Stomach (tissue), 8 donors: ENCODE measurements at regions not wholly inside any gene's neighbourhood (a gene's known extent, or its start where the extent isn't known, plus 50 kb on each side); places are given as distances from the start of the nearest gene placed in this dataset.
"Not testable (repeated sequence)": the region's sequence is repeated elsewhere in the genome, so short reads cannot be mapped to it uniquely, and the experiment has no call there.

Source experiments
- DNase-seq, 2 donors: peaks; one replicate each; pipeline versions ENCODE4 v3.0.0 to v3.0.0-alpha.2; 2013 to 2019
- H3K27ac ChIP-seq, 5 donors: fragments of 200-600 bp in 4 of 5; sonication (generic) in 4 of 5; one replicate each; pipeline ENCODE4 v1.5.1; 2013 to 2019; ENCODE audit warnings: mild to moderate bottlenecking in 1 of 5, moderate library complexity in 1 of 5
- H3K27me3 ChIP-seq, 3 donors: fragments of 200-600 bp; sonication (generic); one replicate each; pipeline ENCODE4 v1.5.1; 2017 to 2019; ENCODE audit warnings: mixed run types in 1 of 3
- H3K36me3 ChIP-seq, 4 donors: fragments of 200-600 bp; sonication (generic); 1 replicate in 3 of 4; 2 replicates in 1 of 4; pipeline ENCODE4 v1.5.1; 2016 to 2019
- H3K4me1 ChIP-seq, 4 donors: fragments of 200-600 bp; sonication (generic); one replicate each; pipeline ENCODE4 v1.5.1; 2016 to 2019
- H3K4me3 ChIP-seq, 4 donors: fragments of 200-600 bp; sonication (generic) in 3 of 4; one replicate each; pipeline ENCODE4 v1.5.1; 2016 to 2019; ENCODE audit warnings: mild to moderate bottlenecking in 1 of 4
- H3K9me3 ChIP-seq, 4 donors: fragments of 200-600 bp; sonication (generic); one replicate each; pipeline ENCODE4 v1.5.1; 2016 to 2019
- EP300 ChIP-seq: sonication (generic); formaldehyde crosslinking; IDR thresholded peaks from one replicate; pipeline ENCODE4 v1.6.1; 2017; ENCODE audit warnings: antibody characterized with exemption
- POLR2A ChIP-seq, 4 donors: fragments of 450-650 bp; IDR thresholded peaks; one replicate each; pipeline ENCODE4 v1.6.1; 2016; ENCODE audit warnings: antibody characterized with exemption in 4 of 4, control low read depth in 2 of 4, mild to moderate bottlenecking in 1 of 4, moderate library complexity in 1 of 4
- POLR2AphosphoS5 ChIP-seq, 3 donors: sonication (generic); formaldehyde crosslinking; IDR thresholded peaks; one replicate each; pipeline ENCODE4 v1.6.1; 2016; ENCODE audit warnings: antibody characterized with exemption in 3 of 3
- WGBS, 5 donors: extraction: QIAGEN DNeasy Blood & Tissue Kit in 3 of 5; methylation state at CpG; one replicate each; pipeline versions ENCODE4 v1.1.5 to v1.1.7; 2013 to 2018; 5-methylcytosine and 5-hydroxymethylcytosine counted together
- intact Hi-C: fragments of 100-400 bp; cut with DNase I; formaldehyde crosslinking; loops from one replicate; pipeline ENCODE4 v1.15.1; 2023; ENCODE audit warnings: low total_unique reads
- TF ChIP-seq, protein P1 (sequence below), 7 experiments: fragments of 450-650 bp in 4 of 7; fragments of 200-600 bp in 3 of 7; sonication (generic) in 3 of 7; IDR thresholded peaks; one replicate each; pipeline ENCODE4 v1.5.1; 2016 to 2019; ENCODE audit warnings: antibody characterized with exemption in 7 of 7, control low read depth in 2 of 7, mild to moderate bottlenecking in 1 of 7
- donor health status: healthy with polysubstance abuse.
- donor health status: Bipolar disorder and iron deficiency.
- donor health status: healthy.

DNA sequence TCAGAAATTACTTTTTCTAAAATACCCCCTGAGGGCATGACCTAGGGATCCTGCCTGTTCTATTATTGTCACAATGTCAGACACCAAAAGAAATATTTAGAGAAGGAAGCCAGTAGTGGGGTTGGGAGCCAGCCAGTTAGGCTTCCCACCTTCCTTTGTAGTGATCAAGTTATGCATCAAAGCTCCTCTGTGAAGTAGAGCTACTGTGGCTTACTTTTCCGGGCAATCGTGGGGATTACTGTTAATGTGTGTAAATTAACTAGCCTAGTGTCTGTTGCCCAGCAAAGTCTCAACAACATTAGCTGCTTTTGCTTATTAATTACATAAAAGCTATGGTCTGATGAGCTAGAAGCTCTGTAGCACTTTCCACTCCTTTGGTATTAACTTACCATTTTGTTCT lies 109.0 kb upstream of the PCAT7 start:
- intact Hi-C loops, result no loop called here
- H3K36me3 ChIP-seq, result peaks cover 4 to 73% (median 69%) of the 10 kb centered on the region in 4 donors
- WGBS, 5 donors, result 40 to 66% (median 60%) methylated on average over 2 of the region's 2 CpGs

GRCh38 chr9:94449486-94449885 lies 105.4 kb upstream of the PCAT7 start:
- Histone ChIP-seq H3K27me3 (no peaks in the 10 kb centered on the region), H3K27ac (no peak overlapping the region), H3K9me3 (no peaks in the 10 kb centered on the region), H3K4me3 (no peak overlapping the region), H3K36me3 (peaks cover 14 to 84% (median 78%) of the 10 kb centered on the region in 4 donors), H3K4me1 (peaks cover 0 to 18% (median 12%) of the 10 kb centered on the region in 4 donors)
- intact Hi-C loops, result no loop called here
- 87 to 97% (median 94%) methylated on average over 2 of the region's 2 CpGs for whole genome bisulfite sequencing, 5 donors
- TF ChIP-seq POLR2A (IDR thresholded peaks at IDR 0.05) (no peak), EP300 (no peak), POLR2AphosphoS5 (IDR thresholded peaks at IDR 0.05) (no peak)
- TF ChIP-seq, protein P1, sequence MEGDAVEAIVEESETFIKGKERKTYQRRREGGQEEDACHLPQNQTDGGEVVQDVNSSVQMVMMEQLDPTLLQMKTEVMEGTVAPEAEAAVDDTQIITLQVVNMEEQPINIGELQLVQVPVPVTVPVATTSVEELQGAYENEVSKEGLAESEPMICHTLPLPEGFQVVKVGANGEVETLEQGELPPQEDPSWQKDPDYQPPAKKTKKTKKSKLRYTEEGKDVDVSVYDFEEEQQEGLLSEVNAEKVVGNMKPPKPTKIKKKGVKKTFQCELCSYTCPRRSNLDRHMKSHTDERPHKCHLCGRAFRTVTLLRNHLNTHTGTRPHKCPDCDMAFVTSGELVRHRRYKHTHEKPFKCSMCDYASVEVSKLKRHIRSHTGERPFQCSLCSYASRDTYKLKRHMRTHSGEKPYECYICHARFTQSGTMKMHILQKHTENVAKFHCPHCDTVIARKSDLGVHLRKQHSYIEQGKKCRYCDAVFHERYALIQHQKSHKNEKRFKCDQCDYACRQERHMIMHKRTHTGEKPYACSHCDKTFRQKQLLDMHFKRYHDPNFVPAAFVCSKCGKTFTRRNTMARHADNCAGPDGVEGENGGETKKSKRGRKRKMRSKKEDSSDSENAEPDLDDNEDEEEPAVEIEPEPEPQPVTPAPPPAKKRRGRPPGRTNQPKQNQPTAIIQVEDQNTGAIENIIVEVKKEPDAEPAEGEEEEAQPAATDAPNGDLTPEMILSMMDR (IDR thresholded peaks at IDR 0.05), result no peak
- no peak for DNase-seq

More for the DNA sequence above, 109.0 kb upstream of the PCAT7 start:
- H3K27me3 ChIP-seq, result no peaks in the 10 kb centered on the region
- peak in 1 of 2 donors; percentile 20 for DNase-seq
- H3K4me3 ChIP-seq, result no peak overlapping the region
- no peaks in the 10 kb centered on the region for H3K9me3 ChIP-seq
- peaks cover 0 to 21% (median 12%) of the 10 kb centered on the region in 4 donors for H3K4me1 ChIP-seq
- H3K27ac ChIP-seq, result peak overlapping the region in 1 of 5 donors; percentile 25
- TF ChIP-seq, protein P1 (IDR thresholded peaks at IDR 0.05), result no peak
- no peak for TF ChIP-seq EP300
- TF ChIP-seq POLR2AphosphoS5 (IDR thresholded peaks at IDR 0.05), result no peak
- no peak for TF ChIP-seq POLR2A (IDR thresholded peaks at IDR 0.05)

DNA sequence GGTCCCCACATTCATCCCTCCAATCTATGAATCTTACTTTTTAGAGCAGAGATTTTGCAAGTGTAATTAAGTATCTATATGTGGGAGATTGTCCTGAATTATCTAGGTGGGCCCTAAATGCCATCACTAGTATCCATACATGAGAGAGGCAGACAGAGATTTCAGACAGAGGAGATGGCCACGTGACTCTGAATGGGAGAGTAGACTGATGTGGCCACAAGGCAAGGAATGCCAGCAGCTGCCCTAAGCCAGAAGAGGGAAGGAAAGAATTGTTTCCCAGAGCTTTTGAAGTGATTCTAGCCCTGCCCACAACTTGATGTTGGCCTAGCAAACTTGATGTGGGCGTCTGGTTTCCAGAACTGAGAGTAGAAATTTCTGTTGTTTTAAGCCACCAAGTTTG lies 90.1 kb upstream of the PCAT7 start:
- no peak for TF ChIP-seq EP300
- TF ChIP-seq POLR2A (IDR thresholded peaks at IDR 0.05), result no peak
- no peak for TF ChIP-seq POLR2AphosphoS5 (IDR thresholded peaks at IDR 0.05)
- TF ChIP-seq, protein P1 (IDR thresholded peaks at IDR 0.05), result no peak
- Histone ChIP-seq H3K27me3 (no peaks in the 10 kb centered on the region), H3K27ac (no peak overlapping the region), H3K9me3 (peaks cover 6 to 41% (median 28%) of the 10 kb centered on the region in 4 donors), H3K4me1 (no peaks in the 10 kb centered on the region), H3K36me3 (peaks cover 10 to 34% (median 32%) of the 10 kb centered on the region in 4 donors), H3K4me3 (no peak overlapping the region)
- 75 to 91% (median 84%) methylated on average over 2 of the region's 2 CpGs for WGBS, 5 donors
- intact Hi-C loops, result no loop called here
- DNase-seq, result no peak

DNA sequence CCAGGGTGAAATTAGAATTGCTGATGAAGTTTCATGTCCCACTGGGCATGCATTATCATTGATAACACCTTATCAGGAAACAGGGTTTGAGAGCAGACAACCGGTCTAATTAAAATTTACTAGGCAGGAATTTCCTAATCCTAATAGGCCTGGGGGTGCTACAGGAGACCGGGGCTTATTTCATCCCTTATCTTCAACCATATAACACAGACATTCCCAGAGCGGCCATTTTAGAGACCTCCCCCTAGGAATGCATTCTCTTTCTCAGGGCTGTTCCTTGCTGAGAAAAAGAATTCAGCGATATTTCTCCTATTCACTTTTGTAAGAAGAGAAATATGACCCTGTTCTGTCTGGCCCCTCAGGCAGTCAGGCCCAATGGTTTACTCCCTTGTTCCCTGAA lies 82.8 kb upstream of the PCAT7 start:
- H3K27me3 ChIP-seq, H3K36me3 ChIP-seq, intact Hi-C loops, DNase-seq, H3K4me3 ChIP-seq, H3K4me1 ChIP-seq, H3K27ac ChIP-seq: not testable (repeated sequence)
- 84 to 95% (median 88%) methylated on average over 4 of the region's 4 CpGs for WGBS, 5 donors
- peaks cover 6 to 28% (median 16%) of the 10 kb centered on the region in 4 donors for H3K9me3 ChIP-seq

- peaks cover 6 to 26% (median 16%) of the 10 kb centered on the region in 4 donors for H3K9me3 ChIP-seq
- H3K27me3 ChIP-seq, result no peaks in the 10 kb centered on the region
- no peak overlapping the region for H3K27ac ChIP-seq
- no peak overlapping the region for H3K4me3 ChIP-seq
- intact Hi-C loops, result no loop called here
- no peaks in the 10 kb centered on the region for H3K4me1 ChIP-seq
- TF ChIP-seq POLR2AphosphoS5 (IDR thresholded peaks at IDR 0.05) (no peak), EP300 (no peak), POLR2A (IDR thresholded peaks at IDR 0.05) (no peak)
- TF ChIP-seq, protein P1 (IDR thresholded peaks at IDR 0.05), result no peak
- no peaks in the 10 kb centered on the region for H3K36me3 ChIP-seq
- no peak for DNase-seq
- WGBS, 5 donors, result 89 to 97% (median 94%) methylated on average over 4 of the region's 4 CpGs
Measured at GRCh38 chr9:94472806-94473360, 82.0 kb upstream of the PCAT7 start.
